GM21529 (cell line): ENCODE measurements at regions not wholly inside any gene's neighbourhood (a gene's known extent, or its start where the extent isn't known, plus 50 kb on each side); places are given as distances from the start of the nearest gene placed in this dataset.
"Not testable (repeated sequence)": the region's sequence is repeated elsewhere in the genome, so short reads cannot be mapped to it uniquely, and the experiment has no call there.

ENCODE experiments used
- ATAC-seq: cut with Tn5 transposase; IDR thresholded peaks from one replicate; pipeline ENCODE4 v1.9.1; 2021; ENCODE audit not compliant: unreplicated experiment

- ATAC-seq: no peak
Observed at GRCh38 chr5:104612005-104612404, 1049.4 kb upstream of the NUDT12 start.

- no peak for ATAC-seq
Observed at GRCh38 chr5:104611135-104611767, 1048.7 kb upstream of the NUDT12 start.

- no peak for ATAC-seq
Observed at GRCh38 chr5:104606258-104606829, 1043.8 kb upstream of the NUDT12 start.

- ATAC-seq: no peak
Observed at GRCh38 chr5:104599726-104600125, 1037.1 kb upstream of the NUDT12 start.

GRCh38 chr5:104598285-104598684 is 1035.7 kb upstream of the NUDT12 start:
- no peak for ATAC-seq

GRCh38 chr5:104594850-104595249 is 1032.3 kb upstream of the NUDT12 start:
- ATAC-seq: no peak

- ATAC-seq: no peak
Observed at GRCh38 chr5:104576677-104577076, 1014.1 kb upstream of the NUDT12 start.

GRCh38 chr5:104573949-104574709 is 1011.5 kb upstream of the NUDT12 start:
- no peak for ATAC-seq

- no peak for ATAC-seq
Observed at GRCh38 chr5:104569621-104570020, 1007.0 kb upstream of the NUDT12 start.

- no peak for ATAC-seq
Observed at GRCh38 chr5:104564530-104564929, 1001.9 kb upstream of the NUDT12 start.

- ATAC-seq: no peak
Observed at GRCh38 chr5:104556957-104557356, 994.4 kb upstream of the NUDT12 start.

GRCh38 chr5:104551628-104552027 is 989.0 kb upstream of the NUDT12 start:
- ATAC-seq: no peak

GRCh38 chr5:104546871-104547270 is 984.3 kb upstream of the NUDT12 start:
- not testable (repeated sequence) for ATAC-seq

- no peak for ATAC-seq
Observed at GRCh38 chr5:104541141-104541785, 978.7 kb upstream of the NUDT12 start.

GRCh38 chr5:104540448-104540847 is 977.9 kb upstream of the NUDT12 start:
- ATAC-seq: no peak

GRCh38 chr5:104539618-104540350 is 977.2 kb upstream of the NUDT12 start:
- ATAC-seq: no peak

GRCh38 chr5:104538734-104539133 is 976.1 kb upstream of the NUDT12 start:
- ATAC-seq: no peak

GRCh38 chr5:104533498-104533897 is 970.9 kb upstream of the NUDT12 start:
- no peak for ATAC-seq

GRCh38 chr5:104526866-104527265 is 964.3 kb upstream of the NUDT12 start:
- ATAC-seq: no peak

- no peak for ATAC-seq
Observed at GRCh38 chr5:104513640-104514072, 951.1 kb upstream of the NUDT12 start.

- ATAC-seq: no peak
Observed at GRCh38 chr5:104513121-104513602, 950.6 kb upstream of the NUDT12 start.
